ENCODE measurements at regions not wholly inside any gene's neighbourhood (a gene's known extent, or its start where the extent isn't known, plus 50 kb on each side); places are given as distances from the start of the nearest gene placed in this dataset.

GRCh38 chr1:212212343-212212742, 72.9 kb upstream of the PPP2R5A start:
- Histone ChIP-seq H3K9me3 (replicated peaks; ENCODE audit: control insufficient read depth, insufficient read depth, low read length) (no peaks in the 10 kb centered on the region), H3K36me3 (ENCODE audit: control insufficient read depth in 2 of 2, extremely low read depth in 1 of 2, insufficient read depth in 2 of 2, low read length in 2 of 2) (no peaks in the 10 kb centered on the region), H2AFZ (ENCODE audit: low read depth, low read length) (no peak overlapping the region), H3K4me1 (ENCODE audit: control insufficient read depth, extremely low read depth, insufficient read depth, low read length) (no peaks in the 10 kb centered on the region), H3K27ac (ENCODE audit: insufficient read depth, low read depth, low read length) (no peak overlapping the region), H3K4me2 (ENCODE audit: insufficient read depth, low read length) (no peak overlapping the region), H4K20me1 (replicated peaks; ENCODE audit: control insufficient read depth, extremely low read depth, insufficient read depth, low read length) (no peaks in the 10 kb centered on the region), H3K9ac (replicated peaks; ENCODE audit: extremely low read depth, insufficient read depth, low read length) (no peak overlapping the region), H3K79me2 (ENCODE audit: control insufficient read depth, insufficient read depth, low read length) (no peaks in the 10 kb centered on the region), H3K27me3 (ENCODE audit: control insufficient read depth in 2 of 2, insufficient read depth in 2 of 2, low read length in 2 of 2) (peaks cover 0 to 3% of the 10 kb centered on the region in 2 experiments), H3K9me1 (replicated peaks; ENCODE audit: control insufficient read depth, extremely low read depth, insufficient read depth, low read length) (no peaks in the 10 kb centered on the region), H3K4me3 (replicated peaks in 1 of 3; ENCODE audit: insufficient read depth in 1 of 3, low read depth in 1 of 3, low read length in 3 of 3) (no peak overlapping the region)
- dilution Hi-C loops (cut with MboI; ENCODE audit: extremely low pct_ligation_motif_present, low sequenced_read_pairs) (no loop called here), intact Hi-C loops (cut with micrococcal nuclease) (no loop called here)
- TF ChIP-seq MAX (IDR thresholded peaks at IDR 0.05; ENCODE audit: insufficient read depth, insufficient read length) (no peak), CTCF (IDR thresholded peaks at IDR 0.05; ENCODE audit: extremely low read depth in 1 of 2, insufficient read depth in 1 of 2, low read depth in 1 of 2, low read length in 2 of 2) (no peak), GATA2 (IDR thresholded peaks at IDR 0.05; ENCODE audit: insufficient read depth, insufficient read length, low read depth, low read length) (no peak), FOS (IDR thresholded peaks at IDR 0.05; ENCODE audit: borderline replicate concordance, insufficient read depth, low read length) (no peak)
- DNase-seq (ENCODE audit: low read depth, low spot score) (no peak), FAIRE-seq (no peak)
- POLR2A ChIA-PET: no interaction called here
- CTCF ChIA-PET: no interaction called here
- BruUV-seq (replicated peaks): no TSS peak

GRCh38 chr1:212212906-212213305, 72.3 kb upstream of the PPP2R5A start:
- POLR2A ChIA-PET: no interaction called here
- Histone ChIP-seq H3K4me1 (ENCODE audit: control insufficient read depth, extremely low read depth, insufficient read depth, low read length) (peaks cover 5% of the 10 kb centered on the region), H3K36me3 (ENCODE audit: control insufficient read depth in 2 of 2, extremely low read depth in 1 of 2, insufficient read depth in 2 of 2, low read length in 2 of 2) (no peaks in the 10 kb centered on the region), H3K9ac (replicated peaks; ENCODE audit: extremely low read depth, insufficient read depth, low read length) (no peak overlapping the region), H4K20me1 (replicated peaks; ENCODE audit: control insufficient read depth, extremely low read depth, insufficient read depth, low read length) (no peaks in the 10 kb centered on the region), H3K79me2 (ENCODE audit: control insufficient read depth, insufficient read depth, low read length) (no peaks in the 10 kb centered on the region), H3K27me3 (ENCODE audit: control insufficient read depth in 2 of 2, insufficient read depth in 2 of 2, low read length in 2 of 2) (peaks cover 0 to 3% of the 10 kb centered on the region in 2 experiments), H3K27ac (ENCODE audit: insufficient read depth, low read depth, low read length) (no peak overlapping the region), H2AFZ (ENCODE audit: low read depth, low read length) (no peak overlapping the region), H3K4me2 (ENCODE audit: insufficient read depth, low read length) (no peak overlapping the region), H3K9me3 (replicated peaks; ENCODE audit: control insufficient read depth, insufficient read depth, low read length) (no peaks in the 10 kb centered on the region), H3K4me3 (replicated peaks in 1 of 3; ENCODE audit: insufficient read depth in 1 of 3, low read depth in 1 of 3, low read length in 3 of 3) (no peak overlapping the region), H3K9me1 (replicated peaks; ENCODE audit: control insufficient read depth, extremely low read depth, insufficient read depth, low read length) (no peaks in the 10 kb centered on the region)
- dilution Hi-C loops (cut with MboI; ENCODE audit: extremely low pct_ligation_motif_present, low sequenced_read_pairs): no loop called here
- FAIRE-seq (no peak), DNase-seq (ENCODE audit: low read depth, low spot score) (no peak)
- CTCF ChIA-PET: no interaction called here
- intact Hi-C loops (cut with micrococcal nuclease): no loop called here
- no TSS peak for BruUV-seq (replicated peaks)
- TF ChIP-seq MYC (IDR thresholded peaks at IDR 0.05; ENCODE audit: low read depth, low read length) (no peak), CTCF (IDR thresholded peaks at IDR 0.05; ENCODE audit: extremely low read depth in 1 of 2, insufficient read depth in 1 of 2, low read depth in 1 of 2, low read length in 2 of 2) (no peak), FOS (IDR thresholded peaks at IDR 0.05; ENCODE audit: borderline replicate concordance, insufficient read depth, low read length) (no peak), POLR2AphosphoS5 (IDR thresholded peaks at IDR 0.05; ENCODE audit: insufficient read depth, low read depth, low read length) (no peak), POLR2A (IDR thresholded peaks at IDR 0.05; ENCODE audit: low read depth, low read length) (no peak), MAX (IDR thresholded peaks at IDR 0.05; ENCODE audit: insufficient read depth, insufficient read length) (no peak), JUN (IDR thresholded peaks at IDR 0.05; ENCODE audit: borderline replicate concordance, insufficient read depth, insufficient read length, low read depth) (no peak), GATA2 (IDR thresholded peaks at IDR 0.05; ENCODE audit: insufficient read depth, insufficient read length, low read depth, low read length) (no peak), EZH2 (IDR thresholded peaks at IDR 0.05; ENCODE audit: borderline replicate concordance, low read depth, low read length, severe bottlenecking) (no peak)
